HCT116 (cell line): ENCODE measurements at regions not wholly inside any gene's neighbourhood (a gene's known extent, or its start where the extent isn't known, plus 50 kb on each side); places are given as distances from the start of the nearest gene placed in this dataset.

Source experiments
- ATAC-seq: fragments of 200-7000 bp; cut with Tn5 transposase; 2 replicates; pipeline ENCODE4 v1.9.1; 2020; ENCODE audit warnings: mild to moderate bottlenecking, moderate library complexity
- BruUV-seq: library from RNA; stranded (reverse); fragments of 400-500 nt; replicated peaks from 2 replicates; lab custom pipeline; 2021; lab: Mats Ljungman, UMichigan
- CTCF ChIA-PET: fragments of 300-600 bp; sonication (Branson Sonifier 250); formaldehyde crosslinking; loops from one replicate; lab custom pipeline; 2021; ENCODE audit warnings: antibody characterized with exemption; lab: Charles Lee
- POLR2A ChIA-PET: fragments of 300-600, 350-600 bp; sonication (Branson Sonifier 250); formaldehyde crosslinking; loops from one replicate; lab custom pipeline; 2021; ENCODE audit warnings: antibody characterized with exemption; lab: Charles Lee
- RAD21 ChIA-PET, 2 experiments: fragments of 300-600 bp; sonication (Branson Sonifier 250); formaldehyde crosslinking; loops; one replicate each; lab custom pipeline; 2023; ENCODE audit warnings: low total read pairs in 2 of 2; ENCODE audit not compliant: uncharacterized antibody in 2 of 2, unreplicated experiment in 2 of 2, low non-redundant PET in 1 of 2; lab: Charles Lee
- DNase-seq: peaks from one replicate; pipeline ENCODE4 v3.0.0-alpha.2; 2010; ENCODE audit warnings: low read depth, low spot score
- H2AFZ ChIP-seq: fragments of 200-600 bp; shearing (Covaris generic), sonication (generic); 2 replicates; pipeline ENCODE4 v1.6.1; 2017; ENCODE audit warnings: low read depth, mixed run types, mixed read lengths, antibody characterized with exemption, low read length; ENCODE audit not compliant: poor library complexity, severe bottlenecking
- H3K27ac ChIP-seq: 2 replicates; pipeline ENCODE4 v1.5.1; 2012; ENCODE audit warnings: low read depth, low read length
- H3K27me3 ChIP-seq: fragments of 200-600 bp; sonication (generic); 2 replicates; pipeline ENCODE4 v1.6.1; 2016; ENCODE audit warnings: mixed run types, low read length, mixed read lengths; ENCODE audit not compliant: insufficient read depth
- H3K36me3 ChIP-seq, 2 experiments: fragments of 200-500 bp in 1 of 2; fragments of 200-600 bp in 1 of 2; sonication (Bioruptor generic) in 1 of 2; sonication (generic) in 1 of 2; 2 replicates each; pipeline versions ENCODE4 v1.5.1 to v1.6.1; 2014 to 2016; ENCODE audit warnings: low read length in 2 of 2, inconsistent platforms in 1 of 2, mixed read lengths in 1 of 2, mixed run types in 1 of 2; ENCODE audit not compliant: insufficient read depth in 2 of 2, control insufficient read depth in 1 of 2
- H3K4me1 ChIP-seq, 2 experiments: fragments of 200-600 bp in 1 of 2; sonication (generic) in 1 of 2; 2 replicates each; pipeline versions ENCODE4 v1.5.1 to v1.6.1; 2012 to 2017; ENCODE audit warnings: low read length in 2 of 2, inconsistent platforms in 1 of 2, mild to moderate bottlenecking in 1 of 2, mixed read lengths in 1 of 2, mixed run types in 1 of 2, moderate library complexity in 1 of 2; ENCODE audit not compliant: insufficient read depth in 2 of 2, control insufficient read depth in 1 of 2
- H3K4me2 ChIP-seq: fragments of 200-600 bp; sonication (generic); 2 replicates; pipeline ENCODE4 v1.6.1; 2017; ENCODE audit warnings: mixed run types, low read length, mixed read lengths
- H3K4me3 ChIP-seq, 2 experiments: fragments of 200-600 bp in 1 of 2; sonication (generic) in 1 of 2; replicated peaks in 1 of 2; 2 replicates each; pipeline ENCODE4 v1.5.1; 2011 to 2016; ENCODE audit warnings: low read length in 2 of 2, control low read depth in 1 of 2, low read depth in 1 of 2, mild to moderate bottlenecking in 1 of 2, mixed read lengths in 1 of 2, mixed run types in 1 of 2
- H3K79me2 ChIP-seq: fragments of 200-600 bp; sonication (generic); 2 replicates; pipeline ENCODE4 v1.6.1; 2017; ENCODE audit warnings: mild to moderate bottlenecking, mixed run types, low read length, moderate library complexity, mixed read lengths; ENCODE audit not compliant: insufficient read depth
- H3K9ac ChIP-seq: fragments of 200-600 bp; sonication (generic); 2 replicates; pipeline ENCODE4 v1.6.1; 2016; ENCODE audit warnings: low read length, mixed read lengths
- H3K9me2 ChIP-seq: fragments of 200-600 bp; sonication (generic), shearing (Covaris generic); 2 replicates; pipeline ENCODE4 v1.6.1; 2017; ENCODE audit warnings: mixed run types, mild to moderate bottlenecking, moderate library complexity; ENCODE audit not compliant: insufficient read depth
- H3K9me3 ChIP-seq, 2 experiments: fragments of 200-500 bp in 1 of 2; fragments of 200-600 bp in 1 of 2; sonication (Bioruptor generic) in 1 of 2; sonication (generic) in 1 of 2; 2 replicates each; pipeline ENCODE4 v1.6.1; 2014 to 2017; ENCODE audit warnings: low read length in 2 of 2, mixed read lengths in 2 of 2, inconsistent platforms in 1 of 2, low read depth in 1 of 2, mild to moderate bottlenecking in 1 of 2, mixed run types in 1 of 2, moderate library complexity in 1 of 2; ENCODE audit not compliant: control insufficient read depth in 1 of 2, insufficient read depth in 1 of 2
- H4K20me1 ChIP-seq: fragments of 200-600 bp; sonication (generic), shearing (Covaris generic); 2 replicates; pipeline ENCODE4 v1.6.1; 2017; ENCODE audit warnings: mixed run types, mild to moderate bottlenecking, moderate library complexity; ENCODE audit not compliant: insufficient read depth
- CEBPB ChIP-seq: IDR thresholded peaks from 2 replicates; pipeline ENCODE4 v1.6.1; 2012; ENCODE audit warnings: low read depth
- CTCF ChIP-seq, 3 experiments: fragments of 200-600 bp in 1 of 3; sonication (generic) in 1 of 3; IDR thresholded peaks in 2 of 3; conservative IDR thresholded peaks in 1 of 3; 2 replicates each; pipeline ENCODE4 v1.5.1; 2012 to 2017; ENCODE audit warnings: low read depth in 2 of 3, low read length in 2 of 3, antibody characterized with exemption in 1 of 3, borderline replicate concordance in 1 of 3, control low read depth in 1 of 3, mild to moderate bottlenecking in 1 of 3, mixed read lengths in 1 of 3, mixed run types in 1 of 3, moderate library complexity in 1 of 3; ENCODE audit not compliant: insufficient read depth in 1 of 3
- EGR1 ChIP-seq: IDR thresholded peaks from 2 replicates; pipeline ENCODE4 v1.6.1; 2012; ENCODE audit warnings: low read depth
- EZH2 ChIP-seq: fragments of 200-600 bp; sonication (generic); IDR thresholded peaks from 2 replicates; pipeline ENCODE4 v1.6.1; 2017; ENCODE audit warnings: antibody characterized with exemption, mixed run types
- FOSL1 ChIP-seq: IDR thresholded peaks from 2 replicates; pipeline ENCODE4 v1.6.1; 2012; ENCODE audit warnings: low read depth
- POLR2A ChIP-seq: IDR thresholded peaks from 2 replicates; pipeline ENCODE4 v1.7.0; 2011; ENCODE audit warnings: borderline replicate concordance; ENCODE audit not compliant: insufficient read depth, insufficient read length; ENCODE audit errors: extremely low read depth
- POLR2AphosphoS5 ChIP-seq: IDR thresholded peaks from 2 replicates; pipeline ENCODE4 v1.6.1; 2011; ENCODE audit warnings: mild to moderate bottlenecking, low read depth, low read length, moderate library complexity
- SRF ChIP-seq: IDR thresholded peaks from 2 replicates; pipeline ENCODE4 v1.6.1; 2012; ENCODE audit warnings: low read depth
- YY1 ChIP-seq: IDR thresholded peaks from 2 replicates; pipeline ENCODE4 v1.6.1; 2011; ENCODE audit warnings: low read length, low read depth, moderate library complexity, mild to moderate bottlenecking; ENCODE audit not compliant: insufficient replicate concordance; ENCODE audit errors: extremely low read depth
- ZBTB33 ChIP-seq: IDR thresholded peaks from 2 replicates; pipeline ENCODE4 v1.6.1; 2011; ENCODE audit warnings: mild to moderate bottlenecking, low read length, moderate library complexity; ENCODE audit not compliant: insufficient replicate concordance; ENCODE audit errors: extremely low read depth
- ZNF274 ChIP-seq: fragments of 200-500 bp; sonication (Bioruptor generic); IDR thresholded peaks from 2 replicates; pipeline ENCODE4 v1.6.1; 2014; ENCODE audit warnings: mild to moderate bottlenecking, low read depth, low read length, inconsistent platforms
- intact Hi-C: fragments of 100-400 bp; cut with micrococcal nuclease; formaldehyde crosslinking; loops from 2 replicates; pipeline ENCODE4 v1.10.0; 2022
- TF ChIP-seq, protein P1 (sequence below): IDR thresholded peaks from 2 replicates; pipeline ENCODE4 v1.6.1; 2012; ENCODE audit warnings: low read depth
- TF ChIP-seq, protein P2 (sequence below): IDR thresholded peaks from 2 replicates; pipeline ENCODE4 v1.6.1; 2012

GRCh38 chr13:40061466-40062450 is 406.3 kb downstream of the COG6 start:
- ChIA-PET CTCF (interaction anchor here (1.0 kb wide), 1 partner anchor 8 kb away, joined by 3 read pairs; no protein-coding TSS in a partner anchor), RAD21 (no interaction called here), POLR2A (no interaction called here)
- Histone ChIP-seq H3K4me2 (no peak overlapping the region), H3K9ac (no peak overlapping the region), H3K4me1 (peaks cover 0 to 8% of the 10 kb centered on the region in 2 experiments; a peak in 2 of 4 replicates), H3K27ac (no peak overlapping the region), H3K9me2 (0 out of 2 replicates have a peak, but pooled peaks cover 4% of the 10 kb centered on the region), H2AFZ (no peak overlapping the region), H3K27me3 (no peaks in the 10 kb centered on the region), H4K20me1 (no peaks in the 10 kb centered on the region), H3K9me3 (no peaks in the 10 kb centered on the region), H3K79me2 (no peaks in the 10 kb centered on the region), H3K36me3 (no peaks in the 10 kb centered on the region), H3K4me3 (no peak overlapping the region)
- ATAC-seq (no peak), DNase-seq (no peak)
- TF ChIP-seq POLR2A, result no peak
- no peak for TF ChIP-seq YY1
- TF ChIP-seq SRF, result no peak
- no peak for TF ChIP-seq POLR2AphosphoS5
- TF ChIP-seq, protein P1, sequence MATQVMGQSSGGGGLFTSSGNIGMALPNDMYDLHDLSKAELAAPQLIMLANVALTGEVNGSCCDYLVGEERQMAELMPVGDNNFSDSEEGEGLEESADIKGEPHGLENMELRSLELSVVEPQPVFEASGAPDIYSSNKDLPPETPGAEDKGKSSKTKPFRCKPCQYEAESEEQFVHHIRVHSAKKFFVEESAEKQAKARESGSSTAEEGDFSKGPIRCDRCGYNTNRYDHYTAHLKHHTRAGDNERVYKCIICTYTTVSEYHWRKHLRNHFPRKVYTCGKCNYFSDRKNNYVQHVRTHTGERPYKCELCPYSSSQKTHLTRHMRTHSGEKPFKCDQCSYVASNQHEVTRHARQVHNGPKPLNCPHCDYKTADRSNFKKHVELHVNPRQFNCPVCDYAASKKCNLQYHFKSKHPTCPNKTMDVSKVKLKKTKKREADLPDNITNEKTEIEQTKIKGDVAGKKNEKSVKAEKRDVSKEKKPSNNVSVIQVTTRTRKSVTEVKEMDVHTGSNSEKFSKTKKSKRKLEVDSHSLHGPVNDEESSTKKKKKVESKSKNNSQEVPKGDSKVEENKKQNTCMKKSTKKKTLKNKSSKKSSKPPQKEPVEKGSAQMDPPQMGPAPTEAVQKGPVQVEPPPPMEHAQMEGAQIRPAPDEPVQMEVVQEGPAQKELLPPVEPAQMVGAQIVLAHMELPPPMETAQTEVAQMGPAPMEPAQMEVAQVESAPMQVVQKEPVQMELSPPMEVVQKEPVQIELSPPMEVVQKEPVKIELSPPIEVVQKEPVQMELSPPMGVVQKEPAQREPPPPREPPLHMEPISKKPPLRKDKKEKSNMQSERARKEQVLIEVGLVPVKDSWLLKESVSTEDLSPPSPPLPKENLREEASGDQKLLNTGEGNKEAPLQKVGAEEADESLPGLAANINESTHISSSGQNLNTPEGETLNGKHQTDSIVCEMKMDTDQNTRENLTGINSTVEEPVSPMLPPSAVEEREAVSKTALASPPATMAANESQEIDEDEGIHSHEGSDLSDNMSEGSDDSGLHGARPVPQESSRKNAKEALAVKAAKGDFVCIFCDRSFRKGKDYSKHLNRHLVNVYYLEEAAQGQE, result no peak
- TF ChIP-seq, protein P2, sequence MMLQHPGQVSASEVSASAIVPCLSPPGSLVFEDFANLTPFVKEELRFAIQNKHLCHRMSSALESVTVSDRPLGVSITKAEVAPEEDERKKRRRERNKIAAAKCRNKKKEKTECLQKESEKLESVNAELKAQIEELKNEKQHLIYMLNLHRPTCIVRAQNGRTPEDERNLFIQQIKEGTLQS, result no peak
- TF ChIP-seq EGR1, result no peak
- no peak for TF ChIP-seq EZH2
- no peak for TF ChIP-seq ZNF274
- no peak for TF ChIP-seq CTCF (IDR thresholded peaks at IDR 0.05 in 2 of 3, conservative IDR thresholded peaks at IDR 0.05 in 1 of 3; ENCODE audit: borderline replicate concordance in 1 of 3, insufficient read depth in 1 of 3, low read depth in 2 of 3, low read length in 2 of 3)
- TF ChIP-seq FOSL1, result no peak
- TF ChIP-seq ZBTB33, result no peak
- no peak for TF ChIP-seq CEBPB
- BruUV-seq, result no TSS peak
- intact Hi-C loops, result loop anchor here (10.0 kb wide), 1 partner anchor 343 kb away; no protein-coding TSS in a partner anchor
